ENCODE measurements at regions not wholly inside any gene's neighbourhood (a gene's known extent, or its start where the extent isn't known, plus 50 kb on each side); places are given as distances from the start of the nearest gene placed in this dataset.
"Not testable (repeated sequence)": the region's sequence is repeated elsewhere in the genome, so short reads cannot be mapped to it uniquely, and the experiment has no call there.

DNA sequence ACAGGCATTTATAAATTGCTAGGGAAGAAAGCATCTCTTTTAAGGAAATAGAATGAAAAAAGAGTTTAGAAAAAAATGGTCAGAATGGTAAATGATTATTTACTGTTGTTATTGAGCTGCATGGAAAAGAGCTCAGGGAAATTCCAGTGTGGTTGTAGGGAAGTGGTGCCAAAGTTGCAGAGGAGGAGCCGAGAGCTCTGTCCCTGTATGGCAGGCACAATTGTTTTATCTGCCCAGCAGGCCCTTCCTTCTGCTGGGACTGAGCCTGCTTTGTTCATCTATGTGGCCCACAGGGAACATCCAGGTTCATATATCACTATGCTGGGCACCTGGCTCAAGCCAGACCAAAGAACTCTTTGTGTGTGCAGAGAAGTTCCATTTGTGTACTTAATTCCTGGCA is 80.8 kb upstream of the AGAP1 start:
- no peak for DNase-seq

DNA sequence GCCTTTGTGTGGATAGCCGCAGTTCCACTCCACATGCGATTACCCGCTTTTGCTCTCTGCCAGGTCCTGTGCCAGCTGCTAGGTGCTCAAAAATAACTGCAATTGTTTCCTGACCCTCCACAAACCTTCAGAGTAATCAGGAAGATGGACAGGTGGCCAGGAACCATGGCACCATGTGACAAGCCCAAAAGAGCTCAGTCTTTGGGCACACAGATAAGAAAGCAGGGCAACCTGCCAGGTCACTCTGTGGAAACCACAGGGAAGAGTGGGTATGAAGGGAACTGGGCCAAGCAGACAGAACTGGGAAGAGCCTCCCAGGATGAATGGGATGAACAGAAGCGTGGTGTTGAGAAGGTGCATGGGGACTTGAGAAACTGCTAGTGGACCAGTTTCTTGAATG is 79.4 kb upstream of the AGAP1 start:
- peak; percentile 53 for DNase-seq

DNA sequence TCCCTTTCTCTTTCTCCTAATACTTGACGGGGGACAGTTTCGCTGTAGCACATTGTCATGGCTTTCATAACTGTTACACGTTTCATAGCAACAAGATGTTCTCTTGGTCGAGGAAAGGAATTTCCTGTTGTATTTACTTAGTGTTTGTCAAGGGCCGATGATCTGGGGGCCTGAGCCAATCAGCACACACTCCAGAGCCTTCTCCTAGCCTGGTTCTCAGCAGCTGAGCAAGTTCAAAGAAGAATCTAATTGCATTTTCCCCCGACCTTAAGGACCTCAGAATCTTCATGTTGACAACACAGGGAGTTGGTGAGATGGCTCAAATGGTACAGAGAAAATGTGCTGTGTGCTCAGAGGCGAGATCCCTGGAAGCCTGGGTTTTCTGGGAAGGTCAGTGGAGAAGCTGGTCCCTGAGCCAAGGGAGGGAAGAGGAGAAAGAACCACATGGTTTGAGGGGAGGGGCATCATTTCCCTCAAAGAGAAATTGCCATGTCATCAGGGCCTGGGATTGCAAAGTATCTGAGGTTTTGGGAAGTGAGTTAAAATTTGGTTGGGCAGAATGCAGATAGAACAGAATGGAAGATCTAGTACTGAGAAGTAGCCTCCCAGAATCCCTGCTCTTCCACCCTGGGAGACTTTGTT is 76.9 kb upstream of the AGAP1 start:
- no peak for DNase-seq

DNA sequence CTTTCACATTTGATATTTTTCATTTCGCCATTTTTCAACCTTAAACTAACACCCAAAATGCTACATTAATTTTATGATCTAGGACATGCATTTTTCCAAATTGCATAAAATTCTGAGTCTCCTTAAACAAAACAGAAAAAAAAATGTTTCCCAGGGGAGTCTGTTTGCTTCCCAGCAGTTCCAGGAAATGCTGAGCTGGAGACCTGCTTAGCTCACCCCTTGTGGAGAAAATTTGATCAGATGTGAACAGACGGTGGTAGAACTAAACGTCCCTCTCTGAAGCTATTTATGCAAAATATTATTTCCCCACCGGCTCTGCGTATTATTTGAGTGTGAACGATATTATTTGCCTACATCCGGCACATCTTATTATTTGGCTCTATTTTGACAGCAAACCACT is 74.9 kb upstream of the AGAP1 start:
- DNase-seq: no peak

DNA sequence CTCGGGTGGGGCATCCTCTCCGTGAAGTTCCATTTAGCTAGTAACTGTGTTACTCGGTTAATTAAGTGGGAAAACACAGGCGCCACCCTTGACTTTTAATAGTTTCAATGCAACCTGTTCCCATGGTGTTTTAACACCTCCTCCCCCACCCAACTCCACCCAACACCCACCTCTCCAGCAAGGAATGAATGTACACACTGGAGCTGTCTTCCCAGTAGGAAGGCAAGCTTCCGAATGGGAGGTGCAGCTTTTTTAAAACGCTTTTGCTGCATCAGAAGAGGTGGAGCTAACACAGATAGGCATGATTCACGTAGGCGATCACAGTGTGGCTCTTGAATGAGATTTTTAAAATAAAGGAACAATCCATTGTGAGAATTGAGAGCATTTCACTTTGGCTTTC is 73.8 kb upstream of the AGAP1 start:
- DNase-seq: no peak

DNA sequence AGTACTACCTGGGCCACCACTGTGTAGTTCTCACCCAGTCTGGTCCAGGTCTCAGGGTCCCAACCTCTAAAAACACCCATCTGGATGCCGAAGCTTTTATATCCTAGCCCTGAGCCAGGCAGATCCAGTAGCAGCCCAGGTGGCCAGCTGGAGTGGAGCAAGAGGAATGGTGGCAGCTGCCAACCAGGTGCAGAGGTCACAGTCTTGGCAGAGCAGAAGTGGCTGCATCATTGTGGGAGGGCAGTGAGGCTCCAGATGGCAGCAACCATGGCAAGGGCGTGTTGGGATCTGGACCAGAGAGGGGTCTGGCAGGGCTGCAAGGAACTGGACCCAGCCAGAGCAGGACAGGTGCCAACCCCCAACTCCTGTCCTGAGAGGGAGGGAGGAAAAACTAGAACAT is 72.2 kb upstream of the AGAP1 start:
- peak; percentile 21 for DNase-seq

DNA sequence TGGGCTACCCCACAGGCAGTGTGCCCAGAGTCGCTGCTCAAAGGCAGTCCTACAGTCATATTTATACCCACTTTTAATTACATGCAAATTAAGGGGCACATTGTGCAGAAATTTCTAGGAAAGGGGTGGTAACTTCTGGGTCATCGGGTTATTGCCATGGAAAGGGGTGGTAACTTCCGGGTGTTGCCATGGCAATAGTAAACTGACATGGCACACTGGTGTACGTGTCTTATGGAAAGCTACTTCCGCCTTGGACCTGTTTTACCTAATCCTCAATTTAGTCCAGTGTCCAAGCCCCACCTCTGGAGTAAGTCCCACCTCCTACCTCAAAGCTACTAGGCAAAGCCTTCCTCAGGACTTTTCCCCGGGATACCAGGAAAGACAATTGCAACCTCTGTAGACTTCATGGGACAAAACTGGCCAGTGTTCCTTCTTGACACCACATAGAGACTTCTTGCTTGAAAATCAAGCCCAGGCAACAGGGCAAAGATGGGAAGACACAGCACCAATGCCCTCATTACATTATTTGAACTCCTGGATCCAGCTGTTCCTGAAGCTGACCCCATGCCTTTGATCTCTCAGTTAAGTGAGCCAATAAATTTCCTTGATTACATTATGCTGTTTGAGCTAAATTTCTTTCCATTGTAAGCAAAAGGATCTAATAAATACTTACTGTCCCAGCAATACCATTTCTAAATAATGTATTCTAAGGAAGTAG is 63.3 kb upstream of the AGAP1 start:
- no peak for DNase-seq

DNA sequence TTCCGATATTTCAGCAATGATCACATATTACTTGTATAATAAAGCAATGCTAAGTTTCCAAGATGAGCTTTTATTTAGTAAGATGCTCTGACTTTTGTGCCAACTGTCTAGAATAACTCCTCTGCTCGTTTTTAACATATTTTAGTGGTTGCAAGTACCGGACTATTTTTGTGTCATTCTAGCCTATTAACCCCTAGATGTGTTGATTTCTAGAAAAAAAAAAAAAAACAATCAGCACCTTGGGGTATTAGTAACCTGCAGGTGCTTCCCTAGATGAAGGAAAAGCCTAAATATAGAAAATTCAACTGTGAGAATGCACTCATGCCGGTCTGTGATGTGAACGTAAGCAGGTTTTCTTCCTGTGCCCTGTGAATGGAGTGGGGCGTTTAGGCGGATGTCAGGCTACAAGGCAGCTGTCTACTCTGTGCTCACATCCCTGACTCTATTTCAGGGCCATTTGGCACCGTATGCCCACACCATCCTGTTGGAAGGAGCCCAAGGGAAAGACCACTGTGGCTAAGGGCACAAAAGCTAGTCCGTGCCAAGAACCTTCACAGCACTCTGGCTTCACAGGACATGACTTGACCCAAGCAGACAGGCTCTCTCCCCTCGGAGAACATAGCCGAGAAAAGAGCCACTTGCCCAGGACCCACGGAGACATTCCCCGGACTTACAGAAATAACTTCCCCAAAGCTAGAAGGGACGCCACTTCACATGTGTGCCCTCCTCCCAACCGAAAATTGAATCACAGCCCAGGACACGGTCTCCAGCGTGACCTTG is 60.9 kb upstream of the AGAP1 start:
- DNase-seq: peak; percentile 29

DNA sequence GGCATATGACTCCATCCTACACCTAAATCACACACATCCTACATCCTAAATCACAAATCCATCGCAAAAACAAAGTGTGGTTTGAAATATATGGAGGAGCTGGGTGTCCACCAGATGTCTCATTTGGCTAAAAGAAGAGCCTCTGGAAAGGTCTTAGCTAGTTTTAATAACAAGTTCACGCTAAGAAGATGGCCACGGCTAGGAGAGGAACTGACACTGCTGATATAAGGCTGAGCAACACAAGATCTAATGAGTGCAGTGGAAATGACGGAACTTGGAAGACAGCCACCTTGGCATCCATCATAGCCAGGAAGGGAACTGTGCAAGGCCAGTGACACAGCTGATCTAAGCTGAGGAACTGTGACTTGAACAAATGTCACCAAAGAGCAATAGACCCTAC is 60.0 kb upstream of the AGAP1 start:
- no peak for DNase-seq

DNA sequence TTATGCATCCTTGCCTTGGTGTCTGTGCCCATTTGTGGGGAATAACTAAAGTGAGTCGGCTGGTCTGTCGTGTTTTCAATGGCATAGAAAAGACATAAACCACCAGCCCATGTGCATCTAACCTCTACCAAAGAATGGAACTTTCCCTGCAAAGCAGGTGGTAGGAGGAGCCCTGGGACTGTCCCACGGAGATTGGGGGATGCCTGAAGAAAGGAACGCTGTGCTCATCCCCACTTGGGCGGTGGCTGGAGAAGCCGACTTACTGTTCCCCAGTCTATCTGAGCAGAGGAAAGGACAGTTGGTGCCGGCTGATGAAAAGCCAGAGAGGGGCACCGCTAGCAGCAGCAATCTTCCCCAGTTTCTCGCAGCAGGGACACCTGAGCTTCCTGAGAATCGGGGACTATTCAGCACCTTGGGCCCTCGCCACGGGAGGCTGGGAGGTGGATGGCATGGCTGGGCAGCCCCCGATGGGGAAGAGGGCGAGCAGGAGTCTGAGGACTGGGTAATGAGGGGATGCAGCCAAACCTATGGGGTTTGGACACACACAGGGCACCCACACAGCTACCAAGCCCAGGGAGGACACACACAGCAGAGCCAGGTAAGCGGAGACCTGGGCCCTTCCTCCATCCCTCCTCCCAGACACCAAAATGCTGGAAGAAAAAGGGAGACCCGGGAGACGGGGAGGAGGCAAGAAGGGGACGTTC is 53.7 kb upstream of the AGAP1 start:
- DNase-seq: no peak

DNA sequence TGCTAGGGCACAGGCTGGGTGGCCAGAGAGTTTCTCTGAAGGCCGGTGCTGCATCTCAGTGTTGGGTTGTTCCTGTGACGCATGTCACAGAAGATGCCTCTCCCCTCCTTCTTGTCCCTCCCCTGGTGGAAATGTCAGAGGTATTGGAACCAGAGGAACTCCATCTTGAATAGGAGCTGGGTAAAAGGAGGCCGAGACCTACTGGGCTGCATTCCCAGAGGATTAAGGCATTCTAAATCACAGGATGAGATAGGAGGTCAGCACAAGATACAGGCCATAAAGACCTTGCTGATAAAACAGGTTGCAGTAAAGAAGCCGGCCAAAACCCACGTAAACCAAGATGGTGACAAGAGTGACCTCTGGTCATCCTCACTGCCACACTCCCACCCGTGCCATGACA is 50.3 kb upstream of the AGAP1 start:
- not testable (repeated sequence) for DNase-seq

Data from SHP77 treated with DMSO at 0.1 percent for 48 hours (cell line).